Activated naive CD4-positive, alpha-beta T cell treated with anti-CD3 and anti-CD28 coated beads, Interleukin-2, amount 50 U/mL, for 16 hours (primary cell): ENCODE measurements at regions not wholly inside any gene's neighbourhood (a gene's known extent, or its start where the extent isn't known, plus 50 kb on each side); places are given as distances from the start of the nearest gene placed in this dataset.
"Not testable (repeated sequence)": the region's sequence is repeated elsewhere in the genome, so short reads cannot be mapped to it uniquely, and the experiment has no call there.

Experiments
- DNase-seq: peaks from one replicate; pipeline ENCODE4 v3.0.0-alpha.2; 2020

GRCh38 chr5:125912028-125912427 lies 511.2 kb upstream of the GRAMD2B start:
- DNase-seq, result no peak

DNA sequence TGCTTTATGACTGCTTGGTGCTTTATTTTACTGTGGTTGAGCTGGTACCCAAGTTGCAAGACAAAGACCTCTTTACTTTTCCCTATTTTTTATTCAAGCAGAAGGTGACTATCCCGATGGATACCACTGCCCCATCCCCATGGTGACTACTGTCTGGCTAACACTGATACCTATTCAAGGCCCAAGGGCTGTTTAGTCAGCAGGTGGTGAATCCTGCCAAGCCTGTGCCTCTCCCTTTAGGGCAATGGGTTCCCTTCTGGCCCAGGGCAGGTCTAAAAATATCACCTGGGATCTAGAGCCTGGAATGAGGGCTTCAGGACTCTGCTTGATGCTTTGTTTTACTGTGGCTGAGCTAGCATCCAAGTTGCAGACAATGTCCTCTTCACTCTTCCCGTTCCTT lies 510.0 kb upstream of the GRAMD2B start:
- DNase-seq, result no peak

GRCh38 chr5:125914471-125914870 lies 508.7 kb upstream of the GRAMD2B start:
- DNase-seq, result no peak

DNA sequence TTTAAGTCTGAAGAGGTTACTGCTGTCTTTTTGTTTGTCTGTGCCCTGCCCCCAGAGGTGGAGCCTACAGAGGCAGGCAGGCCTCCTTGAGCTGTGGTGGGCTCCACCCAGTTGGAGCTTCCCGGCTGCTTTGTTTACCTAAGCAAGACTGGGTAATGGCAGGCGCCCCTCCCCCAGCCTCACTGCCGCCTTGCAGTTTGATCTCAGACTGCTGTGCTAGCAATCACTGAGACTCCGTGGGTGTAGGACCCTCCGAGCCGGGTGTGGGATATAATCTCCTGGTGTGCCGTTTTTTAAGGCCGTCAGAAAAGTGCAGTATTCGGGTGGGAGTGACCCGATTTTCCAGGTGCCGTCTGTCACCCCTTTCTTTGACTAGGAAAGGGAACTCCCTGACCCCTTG lies 499.3 kb upstream of the GRAMD2B start:
- not testable (repeated sequence) for DNase-seq

DNA sequence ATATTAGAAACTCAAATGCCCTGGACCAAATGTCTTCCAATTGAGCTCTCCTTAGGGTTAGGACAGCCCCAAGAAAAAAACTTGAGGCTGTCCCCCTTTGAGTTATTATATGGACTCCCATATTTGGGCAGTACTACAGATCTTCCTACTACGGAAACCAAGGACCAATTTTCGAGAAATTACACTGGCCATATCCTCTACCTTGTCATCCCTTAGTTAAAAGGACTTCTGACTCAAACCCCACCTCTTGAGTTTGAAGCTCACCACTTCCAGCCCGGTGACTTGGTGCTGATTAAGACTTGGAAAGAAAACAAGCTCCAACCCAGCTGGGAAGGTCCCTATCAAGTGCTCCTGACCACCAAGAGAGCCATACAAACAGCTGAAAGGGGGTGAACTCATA lies 497.0 kb upstream of the GRAMD2B start:
- no peak for DNase-seq

DNA sequence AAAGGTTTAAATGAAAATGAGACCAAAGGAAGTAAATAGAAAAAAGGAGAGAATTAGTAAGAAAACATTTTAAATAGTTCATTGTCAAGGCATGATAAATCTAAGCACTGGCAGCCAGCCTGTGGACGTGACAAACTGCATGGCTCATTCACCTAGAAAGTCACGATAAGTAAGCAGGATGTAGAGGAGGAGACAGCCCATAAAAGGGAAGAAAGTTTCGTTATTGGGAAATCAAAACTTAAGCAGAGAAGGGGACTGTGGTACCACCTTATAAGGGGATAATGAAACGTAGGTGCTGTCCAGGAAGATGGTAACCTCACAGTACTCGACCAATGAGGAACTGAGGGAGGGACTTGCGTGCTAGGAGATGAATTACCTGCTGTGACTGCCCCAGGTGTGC lies 494.5 kb upstream of the GRAMD2B start:
- no peak for DNase-seq

- no peak for DNase-seq
Observed at GRCh38 chr5:125950012-125950615, 473.1 kb upstream of the GRAMD2B start.

GRCh38 chr5:125961150-125961549 lies 462.1 kb upstream of the GRAMD2B start:
- no peak for DNase-seq

- DNase-seq, result no peak
Observed at GRCh38 chr5:125965577-125965976, 457.6 kb upstream of the GRAMD2B start.

DNA sequence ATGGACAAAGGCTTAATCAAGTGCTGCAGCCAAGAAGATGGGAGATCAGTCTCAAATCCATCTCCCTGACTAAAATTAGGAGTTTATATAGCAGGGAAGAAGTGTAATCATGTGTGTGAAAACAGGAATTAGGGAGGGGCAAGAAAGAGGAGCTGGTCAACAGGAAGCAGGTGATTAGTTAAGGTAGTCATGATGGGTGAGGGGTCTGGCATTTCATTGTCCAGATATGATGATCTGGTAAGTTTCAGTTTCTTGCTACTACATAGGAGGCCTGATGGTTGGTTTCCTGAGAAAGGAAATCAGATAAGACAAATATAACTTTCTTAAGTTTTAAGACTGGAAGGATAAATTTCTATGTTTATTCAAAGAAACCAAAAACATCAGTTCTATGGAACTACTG lies 455.6 kb upstream of the GRAMD2B start:
- DNase-seq, result no peak

DNA sequence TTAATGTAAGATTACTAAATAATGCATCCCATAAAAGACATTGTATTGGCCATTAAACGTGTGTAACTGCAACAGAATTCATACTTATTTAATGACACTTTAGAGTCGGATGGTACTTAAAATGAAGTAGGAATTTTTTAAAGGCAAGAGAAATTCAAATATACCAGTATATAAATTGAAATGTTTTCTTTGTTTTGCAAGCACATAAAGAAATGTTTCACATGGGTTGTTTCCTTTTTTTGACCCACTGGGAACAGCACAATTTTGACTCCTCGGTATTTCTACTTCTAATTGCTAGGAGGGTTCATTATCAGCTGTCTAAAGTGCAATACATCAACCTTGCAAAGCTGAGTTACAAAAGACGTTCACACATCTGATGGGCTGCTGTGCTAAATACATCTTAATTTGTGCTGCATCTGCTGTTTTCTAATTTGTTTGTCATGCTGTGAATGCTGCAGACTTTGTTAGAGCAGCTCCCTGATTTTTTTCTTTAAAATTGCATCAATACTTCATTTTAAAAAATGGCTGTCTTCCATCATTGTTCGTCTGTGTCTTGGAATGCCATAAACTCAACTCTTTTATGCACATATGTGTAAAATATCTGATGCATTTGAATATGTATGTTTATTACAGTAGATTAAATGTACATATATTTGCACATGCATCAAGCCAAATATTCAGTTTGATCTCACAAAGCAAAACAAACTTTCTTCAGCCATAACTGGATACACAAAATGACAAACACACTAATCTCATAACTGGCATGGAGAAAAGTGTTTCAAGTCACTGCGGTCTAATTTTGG lies 454.0 kb upstream of the GRAMD2B start:
- no peak for DNase-seq

GRCh38 chr5:125969814-125970171 lies 453.4 kb upstream of the GRAMD2B start:
- no peak for DNase-seq

GRCh38 chr5:125970631-125971307 lies 452.4 kb upstream of the GRAMD2B start:
- DNase-seq, result no peak

GRCh38 chr5:125972706-125973105 lies 450.5 kb upstream of the GRAMD2B start:
- DNase-seq, result no peak

GRCh38 chr5:125974679-125975078 lies 448.5 kb upstream of the GRAMD2B start:
- no peak for DNase-seq

DNA sequence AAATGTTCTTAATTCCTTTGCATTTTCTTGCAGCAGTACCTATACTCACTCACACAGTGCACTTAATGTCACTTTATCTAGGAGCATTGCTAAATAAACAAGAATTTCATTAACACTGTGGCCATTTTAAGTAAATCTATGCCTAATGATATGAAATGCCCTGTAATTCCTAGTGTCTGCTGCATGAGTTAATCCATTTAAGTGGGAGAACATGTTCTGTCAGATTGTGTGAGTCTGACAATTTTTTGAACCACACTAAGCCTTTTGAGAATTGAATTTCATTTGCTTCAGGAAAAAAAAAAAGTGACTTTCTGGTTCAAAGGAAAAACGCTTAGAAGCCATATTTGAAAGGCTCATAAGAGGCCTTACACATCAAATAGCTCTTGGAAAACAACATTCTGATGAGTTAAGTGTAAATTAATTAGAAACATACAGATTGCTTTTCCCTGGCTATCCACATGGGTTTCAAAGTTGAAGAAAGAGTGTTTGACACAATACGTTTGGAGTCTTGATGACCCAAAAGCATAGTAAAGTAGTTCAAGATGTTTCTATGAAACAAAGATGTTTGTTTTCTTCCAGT lies 446.7 kb upstream of the GRAMD2B start:
- no peak for DNase-seq

DNA sequence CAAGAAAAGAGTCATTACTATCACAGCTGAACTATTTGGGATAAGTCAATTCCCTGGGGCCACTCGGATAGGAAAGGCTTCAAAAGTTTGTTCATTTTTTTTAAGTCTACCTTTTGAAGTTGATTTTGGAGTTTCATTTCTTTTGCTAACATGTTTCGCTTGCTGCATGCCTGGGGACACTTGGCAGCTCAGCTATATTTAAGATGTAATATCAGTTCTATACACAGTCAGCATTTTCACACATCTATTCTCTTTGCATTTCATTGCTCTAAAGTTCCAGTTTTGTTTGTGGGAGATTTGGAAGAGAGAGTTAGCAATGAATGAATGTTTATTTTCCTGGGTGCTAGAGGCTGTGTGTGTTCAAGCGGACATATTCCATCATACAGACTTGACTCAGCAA lies 445.2 kb upstream of the GRAMD2B start:
- DNase-seq, result no peak

GRCh38 chr5:125979636-125980035 lies 443.6 kb upstream of the GRAMD2B start:
- DNase-seq, result no peak

DNA sequence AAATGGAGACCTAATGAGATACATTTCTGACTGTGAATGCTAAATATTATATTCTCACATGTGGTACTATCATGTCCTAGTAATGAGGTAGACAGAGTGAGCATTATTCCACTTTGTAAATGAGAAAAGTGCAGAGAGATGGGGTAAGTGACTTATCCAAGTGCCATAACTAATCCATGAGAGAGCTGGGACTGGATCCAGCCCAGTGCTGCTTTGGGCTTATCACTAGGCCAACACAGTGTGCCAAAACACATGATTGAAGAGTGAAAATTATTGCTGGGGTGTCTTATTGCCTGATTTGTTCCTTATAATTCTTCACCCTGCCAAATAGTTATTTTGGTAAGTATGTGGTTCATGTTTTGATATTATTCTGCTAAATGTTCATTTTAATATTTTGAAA lies 442.2 kb upstream of the GRAMD2B start:
- no peak for DNase-seq

GRCh38 chr5:125987677-125988255 lies 435.4 kb upstream of the GRAMD2B start:
- no peak for DNase-seq

DNA sequence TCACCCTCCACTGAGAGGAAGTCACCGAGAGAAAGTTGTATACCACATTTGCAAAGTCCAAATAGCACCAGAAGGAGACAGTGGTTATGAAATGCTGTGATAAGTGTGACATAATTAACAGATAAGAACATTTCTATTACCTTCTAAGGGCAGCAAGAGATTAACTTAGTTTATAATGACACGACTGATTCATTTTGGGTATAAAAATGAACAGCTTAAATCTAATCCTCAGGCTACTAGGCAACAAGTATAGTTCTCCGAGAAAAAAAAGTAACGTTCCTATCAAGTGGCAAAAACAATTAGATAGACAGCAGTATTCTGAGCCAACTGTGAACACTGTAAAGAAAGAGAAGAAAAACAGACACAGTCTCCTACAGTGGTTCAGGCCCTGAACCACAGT lies 431.2 kb upstream of the GRAMD2B start:
- no peak for DNase-seq

DNA sequence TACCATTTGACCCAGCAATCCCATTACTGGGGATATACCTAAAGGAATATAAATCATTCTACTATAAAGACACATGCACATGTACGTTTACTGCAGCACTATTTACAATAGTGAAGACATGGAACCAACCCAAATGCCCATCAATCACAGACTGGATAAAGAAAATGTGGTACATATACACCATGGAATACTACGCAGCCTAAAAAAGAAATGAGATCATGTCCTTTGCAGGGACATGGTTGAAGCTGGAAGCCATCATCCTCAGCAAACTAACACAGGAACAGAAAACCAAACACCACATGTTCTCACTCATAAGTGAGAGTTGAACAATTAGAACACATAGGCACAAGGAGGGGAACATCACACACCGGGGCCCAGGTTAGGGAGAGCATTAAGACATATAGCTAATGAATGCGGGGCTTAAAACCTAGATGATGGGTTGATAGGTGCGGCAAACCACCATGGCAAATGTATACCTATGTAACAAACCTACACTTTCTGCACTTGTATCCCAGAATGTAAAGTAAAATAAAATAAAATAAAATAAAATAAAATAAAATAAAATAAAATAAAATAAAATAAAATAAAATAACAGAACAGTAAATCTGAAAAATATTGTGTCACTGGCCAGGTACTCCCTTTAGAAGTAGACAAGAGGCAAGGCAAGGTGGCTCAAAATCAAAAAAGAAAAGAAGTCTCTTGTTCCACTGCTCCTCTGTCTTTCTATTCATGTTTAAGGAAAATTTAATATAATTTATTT lies 423.8 kb upstream of the GRAMD2B start:
- not testable (repeated sequence) for DNase-seq

- DNase-seq, result no peak
Observed at GRCh38 chr5:126000507-126000906, 422.7 kb upstream of the GRAMD2B start.
